HepG2 (cell line): ENCODE measurements at regions not wholly inside any gene's neighbourhood (a gene's known extent, or its start where the extent isn't known, plus 50 kb on each side); places are given as distances from the start of the nearest gene placed in this dataset.

Source experiments
- ATAC-seq: fragments of 200-7000 bp; cut with Tn5 transposase; 3 replicates; pipeline ENCODE4 v1.9.1; 2020; ENCODE audit warnings: mild to moderate bottlenecking, moderate library complexity
- BruUV-seq: library from RNA; stranded (reverse); fragments of 400-500 nt; replicated peaks from 2 replicates; lab custom pipeline; 2021; lab: Mats Ljungman, UMichigan
- CTCF ChIA-PET: fragments of 300-600 bp; formaldehyde crosslinking; extraction: SDS; loops from one replicate; lab custom pipeline; 2021; ENCODE audit warnings: low total read pairs, inconsistent platforms, low intra/inter-chr PET ratio; lab: Yijun Ruan, JAX
- POLR2A ChIA-PET: fragments of 350-600 bp; sonication (Branson Sonifier 250); formaldehyde crosslinking; loops from one replicate; lab custom pipeline; 2020; ENCODE audit warnings: antibody characterized with exemption, inconsistent platforms; lab: Yijun Ruan, JAX
- DNase-seq: peaks from one replicate; pipeline ENCODE4 v3.0.0-alpha.2; 2015; ENCODE audit warnings: low spot score
- FAIRE-seq: peaks from 3 replicates; lab custom pipeline; 2011; peaks lifted over from hg19 to GRCh38; lab: Jason Lieb, UNC
- H2AFZ ChIP-seq: one replicate; pipeline ENCODE4 v1.6.1; 2011; ENCODE audit warnings: low read length, inconsistent platforms
- H3K27ac ChIP-seq: fragments of 300-600 bp; 3 replicates; pipeline ENCODE4 v1.8.0; 2011; ENCODE audit warnings: mixed run types, mild to moderate bottlenecking, mixed read lengths, low read length, inconsistent platforms; ENCODE audit not compliant: insufficient read depth; ENCODE audit errors: extremely low read length
- H3K27me3 ChIP-seq, 2 experiments: fragments of 200-600 bp in 1 of 2; 2 replicates in 1 of 2; 3 replicates in 1 of 2; pipeline versions ENCODE4 v1.6.0 to v1.8.0; 2011; ENCODE audit warnings: low read length in 2 of 2, mild to moderate bottlenecking in 2 of 2, moderate library complexity in 2 of 2, inconsistent platforms in 1 of 2; ENCODE audit not compliant: insufficient read depth in 2 of 2, control insufficient read depth in 1 of 2
- H3K36me3 ChIP-seq, 2 experiments: fragments of 200-600 bp in 1 of 2; replicated peaks in 1 of 2; 2 replicates in 1 of 2; 3 replicates in 1 of 2; pipeline versions ENCODE4 v1.5.1 to v1.8.0; 2011; ENCODE audit warnings: low read length in 2 of 2, inconsistent platforms in 1 of 2; ENCODE audit not compliant: insufficient read depth in 2 of 2, control insufficient read depth in 1 of 2
- H3K4me1 ChIP-seq: 2 replicates; pipeline ENCODE4 v1.5.1; 2012; ENCODE audit warnings: low read length, inconsistent platforms; ENCODE audit not compliant: insufficient read depth
- H3K4me2 ChIP-seq: 2 replicates; pipeline ENCODE4 v1.6.0; 2011; ENCODE audit warnings: low read depth, low read length, inconsistent platforms
- H3K4me3 ChIP-seq, 3 experiments: fragments of 200-600 bp in 1 of 3; sonication (generic), shearing (Covaris generic) in 1 of 3; replicated peaks in 1 of 3; 2 replicates each; pipeline ENCODE4 v1.5.1; 2011 to 2016; ENCODE audit warnings: low read length in 3 of 3, inconsistent platforms in 2 of 3, low read depth in 2 of 3, mild to moderate bottlenecking in 2 of 3, control low read depth in 1 of 3, mixed read lengths in 1 of 3; ENCODE audit not compliant: insufficient read depth in 1 of 3
- H3K79me2 ChIP-seq: one replicate; pipeline ENCODE4 v1.6.1; 2011; ENCODE audit warnings: low read length, inconsistent platforms; ENCODE audit not compliant: insufficient read depth
- H3K9ac ChIP-seq: 2 replicates; pipeline ENCODE4 v1.6.0; 2011; ENCODE audit warnings: mild to moderate bottlenecking, low read depth, low read length, inconsistent platforms; ENCODE audit not compliant: insufficient read depth
- H3K9me3 ChIP-seq: 2 replicates; pipeline ENCODE4 v1.5.1; 2012; ENCODE audit warnings: mild to moderate bottlenecking, low read length
- H4K20me1 ChIP-seq: 2 replicates; pipeline ENCODE4 v1.6.0; 2011; ENCODE audit warnings: inconsistent platforms, mild to moderate bottlenecking, low read length, moderate library complexity; ENCODE audit not compliant: insufficient read depth
- NFE2L2 ChIP-seq: fragments of 150-350 bp; IDR thresholded peaks from 2 replicates; pipeline ENCODE4 v1.6.1; 2014; ENCODE audit warnings: low read length
- RNF2 ChIP-seq: fragments of 450-650 bp; conservative IDR thresholded peaks from 2 replicates; pipeline ENCODE4 v1.6.1; 2016; ENCODE audit warnings: low read depth
- YY1 ChIP-seq: IDR thresholded peaks from 2 replicates; pipeline ENCODE4 v1.6.1; 2011; ENCODE audit warnings: low read length, low read depth, moderate library complexity, mild to moderate bottlenecking; ENCODE audit not compliant: insufficient read depth, insufficient replicate concordance
- ZKSCAN5 ChIP-seq: sonication (generic); formaldehyde crosslinking; IDR thresholded peaks from 2 replicates; pipeline ENCODE4 v1.5.1; 2020; ENCODE audit warnings: mild to moderate bottlenecking, missing genetic modification reagents
- ZNF143 ChIP-seq: sonication (generic); formaldehyde crosslinking; IDR thresholded peaks from 2 replicates; pipeline ENCODE4 v1.4.0; 2020; ENCODE audit warnings: missing genetic modification reagents
- ZNF446 ChIP-seq: sonication (generic); formaldehyde crosslinking; IDR thresholded peaks from 2 replicates; pipeline ENCODE4 v1.5.0; 2020; ENCODE audit warnings: mild to moderate bottlenecking, missing genetic modification reagents
- ZNF513 ChIP-seq: sonication (generic); formaldehyde crosslinking; conservative IDR thresholded peaks from 2 replicates; pipeline ENCODE4 v1.5.0; 2020; ENCODE audit warnings: missing genetic modification reagents
- ZNF691 ChIP-seq: sonication (generic); formaldehyde crosslinking; IDR thresholded peaks from 2 replicates; pipeline ENCODE4 v1.4.0; 2020; ENCODE audit warnings: missing genetic modification reagents, low read depth, mild to moderate bottlenecking, borderline replicate concordance
- ZNF704 ChIP-seq: sonication (generic); formaldehyde crosslinking; IDR thresholded peaks from 2 replicates; pipeline ENCODE4 v1.8.1; 2023; ENCODE audit warnings: mild to moderate bottlenecking, inconsistent platforms, moderate library complexity, missing genetic modification reagents, borderline replicate concordance
- ZNF766 ChIP-seq: sonication (generic); formaldehyde crosslinking; IDR thresholded peaks from 2 replicates; pipeline ENCODE4 v1.5.0; 2020; ENCODE audit warnings: missing genetic modification reagents, borderline replicate concordance
- ZNF83 ChIP-seq: sonication (generic); formaldehyde crosslinking; IDR thresholded peaks from 2 replicates; pipeline ENCODE4 v1.4.0; 2020; ENCODE audit warnings: missing genetic modification reagents, mild to moderate bottlenecking, borderline replicate concordance
- ZSCAN31 ChIP-seq: sonication (generic); formaldehyde crosslinking; IDR thresholded peaks from 2 replicates; pipeline ENCODE4 v1.5.0; 2020; ENCODE audit warnings: low read depth, mild to moderate bottlenecking, missing genetic modification reagents
- ZZZ3 ChIP-seq: sonication (generic); formaldehyde crosslinking; IDR thresholded peaks from 2 replicates; pipeline ENCODE4 v1.4.0; 2020; ENCODE audit warnings: missing genetic modification reagents, mild to moderate bottlenecking, borderline replicate concordance
- WGBS: methylation state at CpG from one replicate; pipeline ENCODE4 v1.1.6; 2017; ENCODE audit warnings: low lambda C conversion rate; 5-methylcytosine and 5-hydroxymethylcytosine counted together
- in situ Hi-C: cut with HindIII; loops from 2 replicates; pipeline ENCODE4 v1.10.0; 2017; ENCODE audit warnings: low pct_unique_long_range_greater_than_20kb; ENCODE audit not compliant: extremely low pct_ligation_motif_present
- intact Hi-C: fragments of 100-400 bp; cut with micrococcal nuclease; formaldehyde crosslinking; loops from one replicate; pipeline ENCODE4 v1.10.0; 2022; ENCODE audit not compliant: unreplicated experiment
- TF ChIP-seq, protein P1 (sequence below): sonication (generic); formaldehyde crosslinking; IDR thresholded peaks from 2 replicates; pipeline ENCODE4 v1.5.1; 2020; ENCODE audit warnings: mild to moderate bottlenecking, missing genetic modification reagents, borderline replicate concordance

DNA sequence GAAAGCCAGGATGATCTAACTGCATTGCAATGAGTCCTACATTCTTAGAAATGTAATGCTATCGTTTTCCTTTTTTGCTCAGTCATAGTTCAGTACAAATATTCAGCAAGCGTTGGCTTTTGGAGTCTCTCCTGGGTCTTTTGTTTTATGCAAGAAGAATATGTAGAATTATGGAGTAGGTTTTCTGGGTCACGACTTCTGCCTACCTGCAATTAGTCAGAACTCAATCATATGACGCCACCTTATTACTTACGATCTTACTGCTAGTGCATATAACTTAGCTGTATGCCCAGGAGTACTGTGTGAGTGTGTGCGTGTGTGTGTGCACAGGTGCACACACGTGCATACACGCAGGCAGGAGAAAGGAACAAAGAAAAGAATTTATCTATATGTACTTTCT, 640.2 kb downstream of the STK39 start:
- Histone ChIP-seq H3K9ac (no peak overlapping the region), H3K4me2 (no peak overlapping the region), H4K20me1 (no peaks in the 10 kb centered on the region), H3K79me2 (no peaks in the 10 kb centered on the region), H3K4me3 (no peak overlapping the region), H3K36me3 (no peaks in the 10 kb centered on the region), H2AFZ (no peak overlapping the region), H3K4me1 (peaks cover 9% of the 10 kb centered on the region; the same call in 1 of the 2 replicates), H3K27me3 (no peaks in the 10 kb centered on the region), H3K27ac (no peak overlapping the region), H3K9me3 (no peaks in the 10 kb centered on the region)
- ChIA-PET POLR2A (interaction anchor here (0.5 kb wide), 1 partner anchor 222 kb away, joined by 3 read pairs; no protein-coding TSS in a partner anchor), CTCF (no interaction called here)
- no peak for FAIRE-seq
- no peak for DNase-seq
- in situ Hi-C loops = no loop called here
- intact Hi-C loops = no loop called here
- 32% methylated on average over 8 of the region's 8 CpGs for WGBS
- no TSS peak for BruUV-seq
- ATAC-seq = no peak
- peak; percentile 49 for TF ChIP-seq NFE2L2
- TF ChIP-seq, protein P1, sequence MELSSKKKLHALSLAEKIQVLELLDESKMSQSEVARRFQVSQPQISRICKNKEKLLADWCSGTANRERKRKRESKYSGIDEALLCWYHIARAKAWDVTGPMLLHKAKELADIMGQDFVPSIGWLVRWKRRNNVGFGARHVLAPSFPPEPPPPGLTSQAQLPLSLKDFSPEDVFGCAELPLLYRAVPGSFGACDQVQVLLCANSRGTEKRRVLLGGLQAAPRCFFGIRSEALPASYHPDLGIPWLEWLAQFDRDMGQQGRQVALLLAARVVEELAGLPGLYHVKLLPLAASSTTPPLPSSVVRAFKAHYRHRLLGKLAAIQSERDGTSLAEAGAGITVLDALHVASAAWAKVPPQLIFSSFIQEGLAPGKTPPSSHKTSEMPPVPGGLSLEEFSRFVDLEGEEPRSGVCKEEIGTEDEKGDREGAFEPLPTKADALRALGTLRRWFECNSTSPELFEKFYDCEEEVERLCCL = no peak

DNA sequence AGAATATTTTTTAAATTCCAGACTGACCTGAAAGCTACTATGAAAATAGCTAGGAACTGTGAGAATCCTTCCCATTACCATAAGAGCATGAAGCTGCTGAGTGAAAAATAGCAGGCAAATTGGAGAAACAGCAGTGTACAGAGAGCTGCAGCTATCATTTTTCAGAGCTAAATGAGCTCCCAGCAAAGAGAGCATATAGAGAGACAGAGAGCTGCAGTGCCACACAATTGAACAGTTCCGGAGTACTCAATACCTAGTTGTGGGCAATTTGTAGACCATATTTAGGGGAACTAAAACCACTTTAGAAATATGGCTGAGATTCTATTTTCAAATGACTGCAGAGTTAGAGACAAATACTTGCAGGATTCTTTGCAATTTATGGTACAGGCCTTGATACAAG, 645.3 kb downstream of the STK39 start:
- H3K4me3 ChIP-seq = no peak overlapping the region
- in situ Hi-C loops = no loop called here
- WGBS = 78% methylated on average over 1 of the region's 1 CpG
- H2AFZ ChIP-seq = no peak overlapping the region
- intact Hi-C loops = no loop called here
- no peak for DNase-seq
- H3K36me3 ChIP-seq = no peaks in the 10 kb centered on the region
- H3K4me2 ChIP-seq = no peak overlapping the region
- H3K9me3 ChIP-seq = no peaks in the 10 kb centered on the region
- no peak for FAIRE-seq
- TF ChIP-seq ZNF513 (no peak), ZNF766 (CRISPR knock-in tag) (no peak), ZNF446 (CRISPR knock-in tag) (no peak), ZNF691 (CRISPR knock-in tag) (no peak), RNF2 (no peak), ZNF83 (CRISPR knock-in tag) (no peak), ZKSCAN5 (no peak), ZSCAN31 (CRISPR knock-in tag) (no peak), ZNF704 (CRISPR knock-in tag) (no peak), YY1 (no peak), ZZZ3 (CRISPR knock-in tag) (no peak), ZNF143 (CRISPR knock-in tag) (no peak)
- ATAC-seq = no peak
- H3K27me3 ChIP-seq = no peaks in the 10 kb centered on the region
- H3K9ac ChIP-seq = no peak overlapping the region
- ChIA-PET POLR2A (no interaction called here), CTCF (no interaction called here)
- no peak overlapping the region for H3K27ac ChIP-seq
- H4K20me1 ChIP-seq = no peaks in the 10 kb centered on the region
- no peaks in the 10 kb centered on the region for H3K4me1 ChIP-seq
- no peaks in the 10 kb centered on the region for H3K79me2 ChIP-seq
- BruUV-seq = no TSS peak
